ENCODE measurements at regions not wholly inside any gene's neighbourhood (a gene's known extent, or its start where the extent isn't known, plus 50 kb on each side); places are given as distances from the start of the nearest gene placed in this dataset.
"Not testable (repeated sequence)": the region's sequence is repeated elsewhere in the genome, so short reads cannot be mapped to it uniquely, and the experiment has no call there.

- H3K9ac ChIP-seq (ENCODE audit: low read depth, low read length, poor library complexity, severe bottlenecking), result no peak overlapping the region
- H3K36me3 ChIP-seq (ENCODE audit: insufficient read depth, low read length), result no peaks in the 10 kb centered on the region
- no peak for TF ChIP-seq EZH2phosphoT487 (IDR thresholded peaks at IDR 0.05; ENCODE audit: borderline replicate concordance)
- TF ChIP-seq, protein P1, sequence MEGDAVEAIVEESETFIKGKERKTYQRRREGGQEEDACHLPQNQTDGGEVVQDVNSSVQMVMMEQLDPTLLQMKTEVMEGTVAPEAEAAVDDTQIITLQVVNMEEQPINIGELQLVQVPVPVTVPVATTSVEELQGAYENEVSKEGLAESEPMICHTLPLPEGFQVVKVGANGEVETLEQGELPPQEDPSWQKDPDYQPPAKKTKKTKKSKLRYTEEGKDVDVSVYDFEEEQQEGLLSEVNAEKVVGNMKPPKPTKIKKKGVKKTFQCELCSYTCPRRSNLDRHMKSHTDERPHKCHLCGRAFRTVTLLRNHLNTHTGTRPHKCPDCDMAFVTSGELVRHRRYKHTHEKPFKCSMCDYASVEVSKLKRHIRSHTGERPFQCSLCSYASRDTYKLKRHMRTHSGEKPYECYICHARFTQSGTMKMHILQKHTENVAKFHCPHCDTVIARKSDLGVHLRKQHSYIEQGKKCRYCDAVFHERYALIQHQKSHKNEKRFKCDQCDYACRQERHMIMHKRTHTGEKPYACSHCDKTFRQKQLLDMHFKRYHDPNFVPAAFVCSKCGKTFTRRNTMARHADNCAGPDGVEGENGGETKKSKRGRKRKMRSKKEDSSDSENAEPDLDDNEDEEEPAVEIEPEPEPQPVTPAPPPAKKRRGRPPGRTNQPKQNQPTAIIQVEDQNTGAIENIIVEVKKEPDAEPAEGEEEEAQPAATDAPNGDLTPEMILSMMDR (conservative IDR thresholded peaks at IDR 0.05; ENCODE audit: low read length), result no peak
- H4K20me1 ChIP-seq (ENCODE audit: insufficient read depth, low read length, poor library complexity, severe bottlenecking), result no peaks in the 10 kb centered on the region
- H3K4me2 ChIP-seq (ENCODE audit: low read depth, low read length, poor library complexity, severe bottlenecking), result no peak overlapping the region
- no peaks in the 10 kb centered on the region for H3K27me3 ChIP-seq (ENCODE audit: insufficient read depth, low read length, poor library complexity, severe bottlenecking)
- no peak overlapping the region for H2AFZ ChIP-seq (ENCODE audit: low read length)
- no peaks in the 10 kb centered on the region for H3K79me2 ChIP-seq (ENCODE audit: insufficient read depth, low read length)
- H3K4me1 ChIP-seq (ENCODE audit: insufficient read depth, low read length, poor library complexity, severe bottlenecking), result no peaks in the 10 kb centered on the region
- H3K9me3 ChIP-seq (ENCODE audit: insufficient read depth, low read depth, low read length), result peaks cover 3% of the 10 kb centered on the region; the same call in 1 of the 2 replicates
- H3K9me2 ChIP-seq (replicated peaks; ENCODE audit: low read depth, low read length), result no peaks in the 10 kb centered on the region
- H3F3A ChIP-seq (ENCODE audit: low read depth), result no peaks in the 10 kb centered on the region
- no peak overlapping the region for H3K4me3 ChIP-seq (ENCODE audit: low read length, poor library complexity, severe bottlenecking)
Observed at GRCh38 chr17:71613996-71614395, 506.8 kb upstream of the SOX9 start.

DNA sequence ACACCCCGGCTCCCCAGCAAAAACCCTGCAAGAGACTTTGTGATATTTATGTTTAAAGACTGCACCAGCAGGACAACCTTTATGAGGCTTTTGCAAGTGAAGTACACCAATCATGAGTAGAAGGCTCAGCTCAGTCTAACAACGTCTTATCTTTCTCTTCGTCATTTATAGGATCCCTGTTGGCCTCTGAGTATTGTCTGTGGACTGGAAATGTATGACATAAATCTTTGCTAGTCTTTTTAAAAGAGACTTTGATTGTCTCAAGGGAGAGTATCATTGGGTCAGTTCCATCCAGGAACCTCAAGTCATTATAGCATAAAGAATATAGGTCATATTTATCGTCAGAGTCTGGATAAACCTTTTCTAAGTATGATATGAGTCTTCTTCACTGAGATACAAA lies 505.0 kb upstream of the SOX9 start:
- no peaks in the 10 kb centered on the region for H3K79me2 ChIP-seq (ENCODE audit: insufficient read depth, low read length)
- H3K9ac ChIP-seq (ENCODE audit: low read depth, low read length, poor library complexity, severe bottlenecking), result no peak overlapping the region
- H3K36me3 ChIP-seq (ENCODE audit: insufficient read depth, low read length), result no peaks in the 10 kb centered on the region
- no peaks in the 10 kb centered on the region for H3F3A ChIP-seq (ENCODE audit: low read depth)
- H3K4me3 ChIP-seq (ENCODE audit: low read length, poor library complexity, severe bottlenecking), result no peak overlapping the region
- no peaks in the 10 kb centered on the region for H3K9me2 ChIP-seq (replicated peaks; ENCODE audit: low read depth, low read length)
- H3K27me3 ChIP-seq (ENCODE audit: insufficient read depth, low read length, poor library complexity, severe bottlenecking), result no peaks in the 10 kb centered on the region
- H2AFZ ChIP-seq (ENCODE audit: low read length), result no peak overlapping the region
- no peak for TF ChIP-seq EZH2phosphoT487 (IDR thresholded peaks at IDR 0.05; ENCODE audit: borderline replicate concordance)
- TF ChIP-seq, protein P1 (conservative IDR thresholded peaks at IDR 0.05; ENCODE audit: low read length), result no peak
- H3K9me3 ChIP-seq (ENCODE audit: insufficient read depth, low read depth, low read length), result peaks cover 3% of the 10 kb centered on the region; the same call in 1 of the 2 replicates
- H4K20me1 ChIP-seq (ENCODE audit: insufficient read depth, low read length, poor library complexity, severe bottlenecking), result no peaks in the 10 kb centered on the region
- H3K4me2 ChIP-seq (ENCODE audit: low read depth, low read length, poor library complexity, severe bottlenecking), result no peak overlapping the region
- H3K4me1 ChIP-seq (ENCODE audit: insufficient read depth, low read length, poor library complexity, severe bottlenecking), result no peaks in the 10 kb centered on the region

- H3K36me3 ChIP-seq (ENCODE audit: insufficient read depth, low read length); H3K4me3 ChIP-seq (ENCODE audit: low read length, poor library complexity, severe bottlenecking); H3K9me2 ChIP-seq (replicated peaks; ENCODE audit: low read depth, low read length); H3K27me3 ChIP-seq (ENCODE audit: insufficient read depth, low read length, poor library complexity, severe bottlenecking); H3K9ac ChIP-seq (ENCODE audit: low read depth, low read length, poor library complexity, severe bottlenecking); H2AFZ ChIP-seq (ENCODE audit: low read length); H3K4me2 ChIP-seq (ENCODE audit: low read depth, low read length, poor library complexity, severe bottlenecking); H3K4me1 ChIP-seq (ENCODE audit: insufficient read depth, low read length, poor library complexity, severe bottlenecking); H3K9me3 ChIP-seq (ENCODE audit: insufficient read depth, low read depth, low read length); H4K20me1 ChIP-seq (ENCODE audit: insufficient read depth, low read length, poor library complexity, severe bottlenecking); H3F3A ChIP-seq (ENCODE audit: low read depth); H3K79me2 ChIP-seq (ENCODE audit: insufficient read depth, low read length): not testable (repeated sequence)
Observed at GRCh38 chr17:71617767-71618166, 503.1 kb upstream of the SOX9 start.

GRCh38 chr17:71625330-71625729 lies 495.5 kb upstream of the SOX9 start:
- H3K9ac ChIP-seq (ENCODE audit: low read depth, low read length, poor library complexity, severe bottlenecking), result no peak overlapping the region
- no peaks in the 10 kb centered on the region for H3K4me1 ChIP-seq (ENCODE audit: insufficient read depth, low read length, poor library complexity, severe bottlenecking)
- no peak for TF ChIP-seq EZH2phosphoT487 (IDR thresholded peaks at IDR 0.05; ENCODE audit: borderline replicate concordance)
- TF ChIP-seq, protein P1 (conservative IDR thresholded peaks at IDR 0.05; ENCODE audit: low read length), result no peak
- H3K27me3 ChIP-seq (ENCODE audit: insufficient read depth, low read length, poor library complexity, severe bottlenecking), result no peaks in the 10 kb centered on the region
- no peak overlapping the region for H3K4me3 ChIP-seq (ENCODE audit: low read length, poor library complexity, severe bottlenecking)
- no peaks in the 10 kb centered on the region for H3F3A ChIP-seq (ENCODE audit: low read depth)
- no peaks in the 10 kb centered on the region for H4K20me1 ChIP-seq (ENCODE audit: insufficient read depth, low read length, poor library complexity, severe bottlenecking)
- H3K79me2 ChIP-seq (ENCODE audit: insufficient read depth, low read length), result no peaks in the 10 kb centered on the region
- H3K9me2 ChIP-seq (replicated peaks; ENCODE audit: low read depth, low read length), result no peaks in the 10 kb centered on the region
- H3K36me3 ChIP-seq (ENCODE audit: insufficient read depth, low read length), result no peaks in the 10 kb centered on the region
- H3K4me2 ChIP-seq (ENCODE audit: low read depth, low read length, poor library complexity, severe bottlenecking), result no peak overlapping the region
- no peak overlapping the region for H2AFZ ChIP-seq (ENCODE audit: low read length)
- no peaks in the 10 kb centered on the region for H3K9me3 ChIP-seq (ENCODE audit: insufficient read depth, low read depth, low read length)

Measured in Loucy (cell line).